H9 (cell line): ENCODE measurements at regions not wholly inside any gene's neighbourhood (a gene's known extent, or its start where the extent isn't known, plus 50 kb on each side); places are given as distances from the start of the nearest gene placed in this dataset.

Experiments
- DNase-seq: peaks from one replicate; pipeline ENCODE4 v3.0.0-alpha.2; 2017
- H2AFZ ChIP-seq: one replicate; pipeline ENCODE4 v1.6.1; 2013; ENCODE audit warnings: mild to moderate bottlenecking, low read length, control low read depth, moderate library complexity
- H2AK5ac ChIP-seq: 2 replicates; pipeline ENCODE4 v1.6.1; 2013; ENCODE audit warnings: low read length, control low read depth, mixed read lengths; ENCODE audit not compliant: insufficient read length
- H2BK120ac ChIP-seq: one replicate; pipeline ENCODE4 v1.6.1; 2013; ENCODE audit warnings: low read depth, mild to moderate bottlenecking, low read length, control low read depth, inconsistent platforms; ENCODE audit not compliant: poor library complexity, severe bottlenecking
- H2BK12ac ChIP-seq: 2 replicates; pipeline ENCODE4 v1.6.1; 2013; ENCODE audit warnings: low read length, control low read depth, mixed read lengths, low read depth; ENCODE audit not compliant: insufficient read length
- H2BK15ac ChIP-seq: 2 replicates; pipeline ENCODE4 v1.6.1; 2013; ENCODE audit warnings: low read depth, low read length, control low read depth
- H2BK20ac ChIP-seq: one replicate; pipeline ENCODE4 v1.6.1; 2013; ENCODE audit warnings: low read depth, mild to moderate bottlenecking, low read length, control low read depth, inconsistent platforms; ENCODE audit not compliant: poor library complexity, severe bottlenecking
- H2BK5ac ChIP-seq: 2 replicates; pipeline ENCODE4 v1.6.1; 2013; ENCODE audit warnings: low read length, control low read depth, mixed read lengths; ENCODE audit not compliant: insufficient read length
- H3K14ac ChIP-seq: 2 replicates; pipeline ENCODE4 v1.6.1; 2013; ENCODE audit warnings: low read length, control low read depth; ENCODE audit not compliant: insufficient read depth
- H3K18ac ChIP-seq: 2 replicates; pipeline ENCODE4 v1.6.1; 2013; ENCODE audit warnings: low read depth, mild to moderate bottlenecking, mixed read lengths, low read length, control low read depth; ENCODE audit not compliant: insufficient read length
- H3K23ac ChIP-seq: 2 replicates; pipeline ENCODE4 v1.6.1; 2013; ENCODE audit warnings: low read length, control low read depth, mixed read lengths, low read depth; ENCODE audit not compliant: insufficient read length
- H3K23me2 ChIP-seq: 2 replicates; pipeline ENCODE4 v1.6.1; 2013; ENCODE audit warnings: low read depth, mild to moderate bottlenecking, mixed read lengths, low read length, control low read depth; ENCODE audit not compliant: insufficient read length, poor library complexity, severe bottlenecking
- H3K27ac ChIP-seq: 2 replicates; pipeline ENCODE4 v1.5.1; 2013; ENCODE audit warnings: low read length, control low read depth, mixed read lengths, low read depth; ENCODE audit not compliant: insufficient read length
- H3K27me3 ChIP-seq: 2 replicates; pipeline ENCODE4 v1.6.1; 2013; ENCODE audit warnings: low read length, control low read depth, inconsistent platforms; ENCODE audit not compliant: insufficient read depth
- H3K4ac ChIP-seq: 2 replicates; pipeline ENCODE4 v1.6.1; 2013; ENCODE audit warnings: low read depth, mild to moderate bottlenecking, control low read depth, inconsistent platforms, low read length, moderate library complexity
- H3K4me1 ChIP-seq: 2 replicates; pipeline ENCODE4 v1.6.1; 2013; ENCODE audit warnings: low read length, control low read depth, inconsistent platforms; ENCODE audit not compliant: insufficient read depth
- H3K4me2 ChIP-seq: 2 replicates; pipeline ENCODE4 v1.6.1; 2013; ENCODE audit warnings: low read length, control low read depth, mixed read lengths; ENCODE audit not compliant: insufficient read length, insufficient read depth
- H3K56ac ChIP-seq: 2 replicates; pipeline ENCODE4 v1.6.1; 2013; ENCODE audit warnings: low read depth, mild to moderate bottlenecking, mixed read lengths, low read length, control low read depth; ENCODE audit not compliant: insufficient read length
- H3K79me1 ChIP-seq: 2 replicates; pipeline ENCODE4 v1.6.1; 2013; ENCODE audit warnings: low read depth, mild to moderate bottlenecking, moderate library complexity, low read length, control low read depth, inconsistent platforms; ENCODE audit not compliant: insufficient read depth, poor library complexity, severe bottlenecking
- H3K79me2 ChIP-seq: 2 replicates; pipeline ENCODE4 v1.6.1; 2013; ENCODE audit warnings: low read length, control low read depth, inconsistent platforms; ENCODE audit not compliant: insufficient read depth
- H3K9ac ChIP-seq: 2 replicates; pipeline ENCODE4 v1.6.1; 2013; ENCODE audit warnings: low read length, control low read depth, mixed read lengths; ENCODE audit not compliant: insufficient read length; ENCODE audit errors: extremely low read depth
- H3K9me3 ChIP-seq: one replicate; pipeline ENCODE4 v1.6.1; 2013; ENCODE audit warnings: low read depth, low read length, inconsistent platforms; ENCODE audit not compliant: control insufficient read depth
- H3T11ph ChIP-seq: one replicate; pipeline ENCODE4 v1.6.1; 2013; ENCODE audit warnings: mild to moderate bottlenecking, low read length, control low read depth, inconsistent platforms
- H4K20me1 ChIP-seq: one replicate; pipeline ENCODE4 v1.6.1; 2013; ENCODE audit not compliant: control insufficient read depth, insufficient read length, insufficient read depth
- H4K5ac ChIP-seq: 2 replicates; pipeline ENCODE4 v1.6.1; 2013; ENCODE audit warnings: low read depth, mild to moderate bottlenecking, mixed read lengths, low read length, control low read depth; ENCODE audit not compliant: insufficient read length
- H4K8ac ChIP-seq: replicated peaks from 2 replicates; pipeline ENCODE4 v1.6.1; 2013; ENCODE audit warnings: low read length, control low read depth, mixed read lengths, low read depth; ENCODE audit not compliant: insufficient read length
- H4K91ac ChIP-seq: 2 replicates; pipeline ENCODE4 v1.6.1; 2013; ENCODE audit warnings: low read depth, mild to moderate bottlenecking, moderate library complexity, mixed read lengths, low read length, control low read depth; ENCODE audit not compliant: insufficient read length
- H3K27ac Mint-ChIP-seq, 3 experiments: 2 replicates in 2 of 3; 3 replicates in 1 of 3; pipeline ENCODE4 v1.8.0; 2020 to 2021; ENCODE audit warnings: mixed read lengths in 3 of 3, mild to moderate bottlenecking in 1 of 3, moderate library complexity in 1 of 3
- H3K27me3 Mint-ChIP-seq: 2 replicates; pipeline ENCODE4 v1.8.0; 2021; ENCODE audit warnings: low read depth, mild to moderate bottlenecking, moderate library complexity, mixed read lengths
- H3K36me3 Mint-ChIP-seq, 3 experiments: 2 replicates in 2 of 3; 3 replicates in 1 of 3; pipeline ENCODE4 v1.8.0; 2020 to 2021; ENCODE audit warnings: low read depth in 3 of 3, mixed read lengths in 3 of 3; ENCODE audit not compliant: insufficient read depth in 1 of 3
- H3K4me1 Mint-ChIP-seq, 2 experiments: 2 replicates each; pipeline ENCODE4 v1.8.0; 2020; ENCODE audit warnings: mixed read lengths in 2 of 2
- H3K4me3 Mint-ChIP-seq, 2 experiments: 2 replicates in 1 of 2; 3 replicates in 1 of 2; pipeline ENCODE4 v1.8.0; 2020 to 2021; ENCODE audit warnings: mild to moderate bottlenecking in 2 of 2, mixed read lengths in 2 of 2, moderate library complexity in 1 of 2
- H3K9me3 Mint-ChIP-seq, 2 experiments: 2 replicates in 1 of 2; 3 replicates in 1 of 2; pipeline ENCODE4 v1.8.0; 2020; ENCODE audit warnings: mild to moderate bottlenecking in 2 of 2, mixed read lengths in 2 of 2, moderate library complexity in 1 of 2
- WGBS: extraction: QIAGEN DNeasy Blood & Tissue Kit; methylation state at CpG from one replicate; pipeline ENCODE4 v1.1.7; 2013; ENCODE audit warnings: missing lambda C conversion rate, low lambda C conversion rate, mixed read lengths; ENCODE audit not compliant: insufficient read length; ENCODE audit errors: extremely low coverage; 5-methylcytosine and 5-hydroxymethylcytosine counted together
- TF ChIP-seq, protein P1 (sequence below): fragments of 200-600 bp; sonication (generic); conservative IDR thresholded peaks from 3 replicates; pipeline ENCODE4 v1.8.0; 2021; ENCODE audit warnings: antibody characterized with exemption, mild to moderate bottlenecking

DNA sequence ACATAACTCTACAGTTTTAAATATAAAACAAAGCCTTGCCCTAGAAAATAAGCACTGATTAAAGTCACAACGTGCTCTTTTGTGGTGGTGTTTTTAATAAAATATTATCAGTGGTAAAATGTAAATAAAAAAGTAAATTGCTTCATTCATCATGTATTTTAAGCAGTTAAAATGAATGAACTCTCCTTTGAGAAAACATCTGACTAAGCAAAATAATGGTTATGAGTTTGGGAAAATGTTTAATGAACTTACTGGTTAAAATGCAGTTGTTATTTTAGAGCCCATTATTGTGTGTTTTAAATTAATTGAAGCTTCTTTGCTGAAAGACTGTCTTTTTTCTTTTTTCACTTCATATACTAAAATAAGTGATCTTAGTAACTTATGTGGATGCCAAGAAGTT is 1007.5 kb upstream of the ARRDC3 start:
- no peak overlapping the region for H4K8ac ChIP-seq
- H2BK12ac ChIP-seq: no peak overlapping the region
- H3K9me3 ChIP-seq: no peaks in the 10 kb centered on the region
- Mint-ChIP-seq H3K4me3 (no peak overlapping the region), H3K36me3 (no peaks in the 10 kb centered on the region), H3K9me3 (no peaks in the 10 kb centered on the region; a peak in 1 of 5 replicates), H3K27ac (no peak overlapping the region), H3K27me3 (no peaks in the 10 kb centered on the region), H3K4me1 (no peaks in the 10 kb centered on the region)
- no peak for DNase-seq
- H3K4me2 ChIP-seq: no peak overlapping the region
- H3K9ac ChIP-seq: no peak overlapping the region
- no peak overlapping the region for H2BK5ac ChIP-seq
- no peaks in the 10 kb centered on the region for H3K27me3 ChIP-seq
- no CpG with 5 or more reads among the region's 1 CpG for WGBS
- H3K56ac ChIP-seq: no peak overlapping the region
- H2AK5ac ChIP-seq: no peak overlapping the region
- H2BK15ac ChIP-seq: no peak overlapping the region
- H4K5ac ChIP-seq: no peak overlapping the region
- no peak overlapping the region for H2BK20ac ChIP-seq
- H3K4ac ChIP-seq: no peak overlapping the region
- no peak overlapping the region for H3K27ac ChIP-seq
- H3K23me2 ChIP-seq: no peaks in the 10 kb centered on the region
- H3K4me1 ChIP-seq: no peaks in the 10 kb centered on the region
- H3K18ac ChIP-seq: no peak overlapping the region
- TF ChIP-seq, protein P1, sequence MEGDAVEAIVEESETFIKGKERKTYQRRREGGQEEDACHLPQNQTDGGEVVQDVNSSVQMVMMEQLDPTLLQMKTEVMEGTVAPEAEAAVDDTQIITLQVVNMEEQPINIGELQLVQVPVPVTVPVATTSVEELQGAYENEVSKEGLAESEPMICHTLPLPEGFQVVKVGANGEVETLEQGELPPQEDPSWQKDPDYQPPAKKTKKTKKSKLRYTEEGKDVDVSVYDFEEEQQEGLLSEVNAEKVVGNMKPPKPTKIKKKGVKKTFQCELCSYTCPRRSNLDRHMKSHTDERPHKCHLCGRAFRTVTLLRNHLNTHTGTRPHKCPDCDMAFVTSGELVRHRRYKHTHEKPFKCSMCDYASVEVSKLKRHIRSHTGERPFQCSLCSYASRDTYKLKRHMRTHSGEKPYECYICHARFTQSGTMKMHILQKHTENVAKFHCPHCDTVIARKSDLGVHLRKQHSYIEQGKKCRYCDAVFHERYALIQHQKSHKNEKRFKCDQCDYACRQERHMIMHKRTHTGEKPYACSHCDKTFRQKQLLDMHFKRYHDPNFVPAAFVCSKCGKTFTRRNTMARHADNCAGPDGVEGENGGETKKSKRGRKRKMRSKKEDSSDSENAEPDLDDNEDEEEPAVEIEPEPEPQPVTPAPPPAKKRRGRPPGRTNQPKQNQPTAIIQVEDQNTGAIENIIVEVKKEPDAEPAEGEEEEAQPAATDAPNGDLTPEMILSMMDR: no peak
- H3K79me1 ChIP-seq: no peaks in the 10 kb centered on the region
- no peak overlapping the region for H2BK120ac ChIP-seq
- H2AFZ ChIP-seq: no peak overlapping the region
- H3T11ph ChIP-seq: no peak overlapping the region
- H3K14ac ChIP-seq: no peak overlapping the region
- H4K91ac ChIP-seq: no peak overlapping the region
- no peaks in the 10 kb centered on the region for H3K79me2 ChIP-seq
- no peak overlapping the region for H3K23ac ChIP-seq
- no peaks in the 10 kb centered on the region for H4K20me1 ChIP-seq
